Esophagus muscularis mucosa (tissue), 4 donors: ENCODE measurements at regions not wholly inside any gene's neighbourhood (a gene's known extent, or its start where the extent isn't known, plus 50 kb on each side); places are given as distances from the start of the nearest gene placed in this dataset.

Experiments used
- DNase-seq: peaks from one replicate; pipeline ENCODE4 v3.0.0-alpha.2; 2017; ENCODE audit errors: extremely low spot score
- H3K27ac ChIP-seq, 4 donors: fragments of 200-600 bp; sonication (generic); replicated peaks in 1 of 4; 1 replicate in 3 of 4; 2 replicates in 1 of 4; pipeline ENCODE4 v1.5.1; 2016 to 2019; ENCODE audit warnings: mild to moderate bottlenecking in 1 of 4
- H3K27me3 ChIP-seq, 4 donors: fragments of 200-600 bp; sonication (generic); one replicate each; pipeline versions ENCODE4 v1.5.1 to v1.6.0; 2016 to 2019
- H3K36me3 ChIP-seq, 4 donors: fragments of 200-600 bp; sonication (generic); one replicate each; pipeline ENCODE4 v1.5.1; 2016 to 2019
- H3K4me1 ChIP-seq, 4 donors: fragments of 200-600 bp; sonication (generic); one replicate each; pipeline ENCODE4 v1.5.1; 2016 to 2019
- H3K4me3 ChIP-seq, 4 donors: fragments of 200-600 bp; sonication (generic); 1 replicate in 2 of 4; 2 replicates in 2 of 4; pipeline ENCODE4 v1.5.1; 2016 to 2019; ENCODE audit warnings: mild to moderate bottlenecking in 4 of 4, moderate library complexity in 1 of 4
- H3K9me3 ChIP-seq, 4 donors: fragments of 200-600 bp; sonication (generic); 1 replicate in 3 of 4; 2 replicates in 1 of 4; pipeline ENCODE4 v1.5.1; 2016 to 2019
- EP300 ChIP-seq: sonication (generic); formaldehyde crosslinking; IDR thresholded peaks from one replicate; pipeline ENCODE4 v1.6.1; 2017; ENCODE audit warnings: antibody characterized with exemption
- POLR2A ChIP-seq: fragments of 450-650 bp; IDR thresholded peaks from one replicate; pipeline ENCODE4 v1.6.1; 2017; ENCODE audit warnings: antibody characterized with exemption, moderate library complexity, mild to moderate bottlenecking, low read depth
- POLR2AphosphoS5 ChIP-seq, 2 donors: sonication (generic); formaldehyde crosslinking; IDR thresholded peaks; one replicate each; pipeline ENCODE4 v1.6.1; 2017; ENCODE audit warnings: antibody characterized with exemption in 2 of 2
- WGBS: methylation state at CpG from one replicate; pipeline ENCODE4 v1.1.5; 2018; 5-methylcytosine and 5-hydroxymethylcytosine counted together
- intact Hi-C: fragments of 100-400 bp; cut with DNase I; formaldehyde crosslinking; loops from one replicate; pipeline ENCODE4 v1.15.1; 2023
- TF ChIP-seq, protein P1 (sequence below), 3 experiments: fragments of 200-600 bp in 2 of 3; fragments of 450-650 bp in 1 of 3; sonication (generic) in 2 of 3; IDR thresholded peaks; one replicate each; pipeline ENCODE4 v1.5.1; 2017 to 2019; ENCODE audit warnings: antibody characterized with exemption in 3 of 3, mild to moderate bottlenecking in 2 of 3, moderate library complexity in 1 of 3

DNA sequence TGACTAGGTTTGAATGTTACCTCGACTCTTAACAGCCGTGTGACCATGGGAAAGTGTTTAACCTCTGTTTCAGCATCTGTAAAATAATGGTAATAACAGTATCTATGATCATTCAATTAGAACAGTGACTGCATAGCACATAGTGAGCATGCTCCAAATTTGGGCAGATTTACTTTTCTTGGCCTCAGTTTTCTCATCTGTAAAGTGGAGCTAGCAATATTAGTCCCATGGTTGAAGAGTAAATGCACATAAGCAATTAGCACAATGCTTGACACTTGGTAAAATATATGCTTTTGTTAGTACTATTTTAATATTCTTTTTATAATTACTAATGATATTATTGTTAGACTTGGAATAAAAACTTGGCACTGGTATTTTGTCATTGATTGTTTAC lies 66.4 kb upstream of the TANC1 start:
- 95% methylated on average over 2 of the region's 2 CpGs for WGBS
- no peaks in the 10 kb centered on the region for H3K36me3 ChIP-seq
- no peak overlapping the region for H3K27ac ChIP-seq
- H3K4me3 ChIP-seq: no peak overlapping the region
- intact Hi-C loops: loop anchor here (10.0 kb wide), 1 partner anchor 133 kb away; no protein-coding TSS in a partner anchor
- peaks cover 0 to 23% (median 17%) of the 10 kb centered on the region in 4 donors for H3K4me1 ChIP-seq
- no peaks in the 10 kb centered on the region for H3K27me3 ChIP-seq
- no peaks in the 10 kb centered on the region for H3K9me3 ChIP-seq
- no peak for TF ChIP-seq EP300
- TF ChIP-seq, protein P1, sequence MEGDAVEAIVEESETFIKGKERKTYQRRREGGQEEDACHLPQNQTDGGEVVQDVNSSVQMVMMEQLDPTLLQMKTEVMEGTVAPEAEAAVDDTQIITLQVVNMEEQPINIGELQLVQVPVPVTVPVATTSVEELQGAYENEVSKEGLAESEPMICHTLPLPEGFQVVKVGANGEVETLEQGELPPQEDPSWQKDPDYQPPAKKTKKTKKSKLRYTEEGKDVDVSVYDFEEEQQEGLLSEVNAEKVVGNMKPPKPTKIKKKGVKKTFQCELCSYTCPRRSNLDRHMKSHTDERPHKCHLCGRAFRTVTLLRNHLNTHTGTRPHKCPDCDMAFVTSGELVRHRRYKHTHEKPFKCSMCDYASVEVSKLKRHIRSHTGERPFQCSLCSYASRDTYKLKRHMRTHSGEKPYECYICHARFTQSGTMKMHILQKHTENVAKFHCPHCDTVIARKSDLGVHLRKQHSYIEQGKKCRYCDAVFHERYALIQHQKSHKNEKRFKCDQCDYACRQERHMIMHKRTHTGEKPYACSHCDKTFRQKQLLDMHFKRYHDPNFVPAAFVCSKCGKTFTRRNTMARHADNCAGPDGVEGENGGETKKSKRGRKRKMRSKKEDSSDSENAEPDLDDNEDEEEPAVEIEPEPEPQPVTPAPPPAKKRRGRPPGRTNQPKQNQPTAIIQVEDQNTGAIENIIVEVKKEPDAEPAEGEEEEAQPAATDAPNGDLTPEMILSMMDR (IDR thresholded peaks at IDR 0.05): no peak
- no peak for TF ChIP-seq POLR2A
- no peak for TF ChIP-seq POLR2AphosphoS5 (IDR thresholded peaks at IDR 0.05)
- DNase-seq: no peak

DNA sequence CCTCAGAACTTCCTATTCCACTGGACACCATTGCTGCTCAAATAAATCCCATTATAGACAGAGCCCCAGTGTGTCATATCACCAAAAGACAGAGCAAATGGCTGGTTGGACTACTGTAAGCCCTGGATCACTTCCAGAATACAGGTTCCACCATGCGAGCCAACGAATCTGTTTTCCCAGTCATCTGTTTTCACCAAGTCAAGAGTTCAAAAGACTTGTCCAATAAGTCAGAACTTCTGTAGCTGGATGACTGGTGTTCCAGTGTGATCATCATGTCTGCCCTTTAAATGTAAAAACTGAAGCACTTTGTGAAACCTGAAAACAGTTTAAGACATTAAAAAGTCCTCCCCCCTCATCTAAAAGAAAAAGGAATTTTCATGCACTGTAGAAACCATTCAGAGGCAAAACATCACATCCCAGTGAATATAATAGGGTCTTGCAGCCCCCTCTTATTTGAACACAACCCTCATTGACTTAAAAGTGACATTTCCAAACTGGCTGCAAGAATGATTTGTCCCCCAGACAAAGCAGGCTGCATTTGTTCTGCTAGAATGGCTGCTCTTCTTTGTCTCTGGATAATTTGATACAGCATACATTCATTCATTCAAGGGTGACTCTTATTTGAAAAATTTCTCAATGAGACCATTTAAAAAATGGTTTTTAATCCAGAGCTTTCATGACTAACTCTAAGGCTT lies 64.6 kb upstream of the TANC1 start:
- intact Hi-C loops: loop anchor here (10.0 kb wide), 1 partner anchor 131 kb away; no protein-coding TSS in a partner anchor

DNA sequence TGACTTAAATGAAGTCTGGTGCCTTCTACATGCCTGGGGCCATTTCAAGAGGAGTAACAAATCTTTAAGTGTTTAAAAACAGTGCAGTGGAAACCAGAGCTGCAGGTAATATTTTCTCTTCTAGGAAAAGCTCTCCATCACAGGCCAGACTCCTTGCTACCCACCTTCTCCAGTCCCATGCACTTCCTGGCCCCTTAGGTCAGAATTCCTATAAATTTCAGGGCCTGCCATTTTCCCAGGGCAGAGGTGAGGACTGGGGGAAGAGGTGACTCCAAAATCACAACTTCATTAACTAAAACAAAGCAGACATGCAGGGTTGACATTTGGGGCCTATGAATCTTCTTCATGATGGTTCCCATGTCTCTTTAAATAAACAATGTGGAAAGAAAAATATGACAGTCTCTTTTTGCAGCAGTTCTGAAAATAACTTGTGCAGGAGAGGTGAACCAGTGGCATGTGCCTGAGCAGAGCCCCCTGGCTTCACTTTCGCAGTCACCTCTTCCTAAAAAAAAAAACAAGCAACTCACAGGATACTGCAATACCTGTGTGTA lies 63.7 kb upstream of the TANC1 start:
- no peak overlapping the region for H3K27ac ChIP-seq

More for the DNA sequence above, 64.6 kb upstream of the TANC1 start:
- Histone ChIP-seq H3K9me3 (no peaks in the 10 kb centered on the region), H3K4me3 (no peak overlapping the region), H3K27ac (no peak overlapping the region), H3K36me3 (no peaks in the 10 kb centered on the region), H3K4me1 (peaks cover 0 to 23% (median 17%) of the 10 kb centered on the region in 4 donors), H3K27me3 (no peaks in the 10 kb centered on the region)
- 90% methylated on average over 2 of the region's 2 CpGs for WGBS
- DNase-seq: peak; percentile 7
- TF ChIP-seq, protein P1 (IDR thresholded peaks at IDR 0.05): no peak
- no peak for TF ChIP-seq EP300
- TF ChIP-seq POLR2A: no peak
- no peak for TF ChIP-seq POLR2AphosphoS5 (IDR thresholded peaks at IDR 0.05)

DNA sequence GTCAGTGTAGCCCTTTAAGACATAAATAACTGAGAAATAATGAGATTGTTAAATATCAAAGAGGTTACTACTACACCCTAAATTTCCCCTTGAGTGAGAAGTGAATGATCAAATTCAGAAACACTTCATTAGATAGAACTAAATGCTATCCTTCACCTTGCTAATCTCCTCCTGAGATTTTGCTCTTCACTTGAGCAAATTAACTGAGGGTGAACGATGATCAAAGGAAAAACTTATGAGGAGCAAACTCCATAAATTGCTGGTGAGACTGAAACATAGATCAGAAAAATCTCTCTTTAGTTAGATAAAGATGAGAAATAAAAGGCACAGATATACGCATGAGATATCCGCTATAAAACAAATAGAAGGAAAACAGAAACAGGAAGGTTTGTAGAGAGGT lies 63.1 kb upstream of the TANC1 start:
- intact Hi-C loops: loop anchor here (10.0 kb wide), 1 partner anchor 129 kb away; no protein-coding TSS in a partner anchor
- Histone ChIP-seq H3K36me3 (no peaks in the 10 kb centered on the region), H3K27me3 (no peaks in the 10 kb centered on the region), H3K27ac (no peak overlapping the region), H3K4me3 (no peak overlapping the region), H3K9me3 (no peaks in the 10 kb centered on the region), H3K4me1 (peaks cover 0 to 23% (median 17%) of the 10 kb centered on the region in 4 donors)
- TF ChIP-seq, protein P1 (IDR thresholded peaks at IDR 0.05): no peak
- TF ChIP-seq EP300 (no peak), POLR2AphosphoS5 (IDR thresholded peaks at IDR 0.05) (no peak)
- WGBS: 77% methylated on average over 3 of the region's 3 CpGs
- no peak for DNase-seq

More for the DNA sequence above, 63.7 kb upstream of the TANC1 start:
- TF ChIP-seq, protein P1 (IDR thresholded peaks at IDR 0.05): no peak
- TF ChIP-seq POLR2A (no peak), EP300 (no peak), POLR2AphosphoS5 (IDR thresholded peaks at IDR 0.05) (no peak)
- peaks cover 0 to 23% (median 17%) of the 10 kb centered on the region in 4 donors for H3K4me1 ChIP-seq
- 63% methylated on average over 1 of the region's 1 CpG for WGBS
- no peaks in the 10 kb centered on the region for H3K9me3 ChIP-seq
- intact Hi-C loops: loop anchor here (10.0 kb wide), 1 partner anchor 130 kb away; no protein-coding TSS in a partner anchor
- H3K4me3 ChIP-seq: no peak overlapping the region
- no peaks in the 10 kb centered on the region for H3K27me3 ChIP-seq
- DNase-seq: peak; percentile 74
- no peaks in the 10 kb centered on the region for H3K36me3 ChIP-seq
